ENCODE measurements at regions not wholly inside any gene's neighbourhood (a gene's known extent, or its start where the extent isn't known, plus 50 kb on each side); places are given as distances from the start of the nearest gene placed in this dataset.

GRCh38 chr14:101500681-101501080, 60.6 kb upstream of the DIO3 start:
- ATAC-seq (no peak), DNase-seq (peak in 2 of 3 donors; percentile 15 to 27)
- no CpG with 5 or more reads among the region's 4 CpGs for WGBS (ENCODE audit: insufficient coverage, low coverage, low lambda C conversion rate, missing lambda C conversion rate)
- no peaks in the 10 kb centered on the region for H3K9me3 ChIP-seq
- no peaks in the 10 kb centered on the region for H3K36me3 ChIP-seq
- peaks cover 0 to 15% (median 4%) of the 10 kb centered on the region in 4 donors for H3K4me1 ChIP-seq
- TF ChIP-seq POLR2A (IDR thresholded peaks at IDR 0.05) (no peak), CTCF (IDR thresholded peaks at IDR 0.05) (no peak)
- H3K27ac ChIP-seq, result no peak overlapping the region
- intact Hi-C loops (cut with DNase I), result no loop called here
- H3K4me3 ChIP-seq, result no peak overlapping the region
- H3K27me3 ChIP-seq, result no peaks in the 10 kb centered on the region

- Histone ChIP-seq H3K27ac (no peak overlapping the region), H3K36me3 (no peaks in the 10 kb centered on the region), H3K27me3 (no peaks in the 10 kb centered on the region), H3K9me3 (no peaks in the 10 kb centered on the region), H3K4me3 (no peak overlapping the region), H3K4me1 (peaks cover 0 to 18% (median 7%) of the 10 kb centered on the region in 4 donors)
- DNase-seq (peak in 2 of 3 donors; percentile 19 to 27), ATAC-seq (no peak)
- 88% methylated on average over 13 of the region's 18 CpGs for WGBS (ENCODE audit: insufficient coverage, low coverage, low lambda C conversion rate, missing lambda C conversion rate)
- TF ChIP-seq CTCF (IDR thresholded peaks at IDR 0.05), result no peak
- no peak for TF ChIP-seq POLR2A (IDR thresholded peaks at IDR 0.05)
- intact Hi-C loops (cut with DNase I), result no loop called here
Measured at GRCh38 chr14:101501341-101501740, 60.0 kb upstream of the DIO3 start.

- Histone ChIP-seq H3K4me3 (no peak overlapping the region), H3K4me1 (peaks cover 0 to 21% (median 10%) of the 10 kb centered on the region in 4 donors), H3K27me3 (no peaks in the 10 kb centered on the region), H3K36me3 (no peaks in the 10 kb centered on the region), H3K27ac (no peak overlapping the region), H3K9me3 (no peaks in the 10 kb centered on the region)
- TF ChIP-seq POLR2A (IDR thresholded peaks at IDR 0.05) (no peak), CTCF (IDR thresholded peaks at IDR 0.05) (no peak)
- intact Hi-C loops (cut with DNase I), result no loop called here
- WGBS (ENCODE audit: insufficient coverage, low coverage, low lambda C conversion rate, missing lambda C conversion rate), result 71% methylated on average over 5 of the region's 15 CpGs
- peak in 2 of 3 donors; percentile 21 to 32 for DNase-seq
- ATAC-seq, result no peak
Measured at GRCh38 chr14:101501858-101502615, 59.3 kb upstream of the DIO3 start.

GRCh38 chr14:101502761-101503392, 58.4 kb upstream of the DIO3 start:
- TF ChIP-seq CTCF (IDR thresholded peaks at IDR 0.05), result no peak
- no peak for TF ChIP-seq POLR2A (IDR thresholded peaks at IDR 0.05)
- no peak overlapping the region for H3K27ac ChIP-seq
- intact Hi-C loops (cut with DNase I), result no loop called here
- H3K36me3 ChIP-seq, result no peaks in the 10 kb centered on the region
- DNase-seq (peak; percentile 9 to 36 (median 23)), ATAC-seq (no peak)
- H3K9me3 ChIP-seq, result no peaks in the 10 kb centered on the region
- H3K27me3 ChIP-seq, result no peaks in the 10 kb centered on the region
- H3K4me3 ChIP-seq, result no peak overlapping the region
- 70% methylated on average over 2 of the region's 18 CpGs for WGBS (ENCODE audit: insufficient coverage, low coverage, low lambda C conversion rate, missing lambda C conversion rate)
- peaks cover 0 to 20% (median 9%) of the 10 kb centered on the region in 4 donors for H3K4me1 ChIP-seq

Data from right lobe of liver (tissue), 6 donors.